Stimulated activated CD4-positive, alpha-beta T cell treated with anti-CD3 and anti-CD28 coated beads, Interleukin-15, amount 100 ng/mL, for 1 hour (primary cell): ENCODE measurements at regions not wholly inside any gene's neighbourhood (a gene's known extent, or its start where the extent isn't known, plus 50 kb on each side); places are given as distances from the start of the nearest gene placed in this dataset.
"Not testable (repeated sequence)": the region's sequence is repeated elsewhere in the genome, so short reads cannot be mapped to it uniquely, and the experiment has no call there.

Experiments
- DNase-seq, 2 donors: peaks; one replicate each; pipeline ENCODE4 v3.0.0-alpha.2; 2020; ENCODE audit warnings: low read depth in 1 of 2, low spot score in 1 of 2

DNA sequence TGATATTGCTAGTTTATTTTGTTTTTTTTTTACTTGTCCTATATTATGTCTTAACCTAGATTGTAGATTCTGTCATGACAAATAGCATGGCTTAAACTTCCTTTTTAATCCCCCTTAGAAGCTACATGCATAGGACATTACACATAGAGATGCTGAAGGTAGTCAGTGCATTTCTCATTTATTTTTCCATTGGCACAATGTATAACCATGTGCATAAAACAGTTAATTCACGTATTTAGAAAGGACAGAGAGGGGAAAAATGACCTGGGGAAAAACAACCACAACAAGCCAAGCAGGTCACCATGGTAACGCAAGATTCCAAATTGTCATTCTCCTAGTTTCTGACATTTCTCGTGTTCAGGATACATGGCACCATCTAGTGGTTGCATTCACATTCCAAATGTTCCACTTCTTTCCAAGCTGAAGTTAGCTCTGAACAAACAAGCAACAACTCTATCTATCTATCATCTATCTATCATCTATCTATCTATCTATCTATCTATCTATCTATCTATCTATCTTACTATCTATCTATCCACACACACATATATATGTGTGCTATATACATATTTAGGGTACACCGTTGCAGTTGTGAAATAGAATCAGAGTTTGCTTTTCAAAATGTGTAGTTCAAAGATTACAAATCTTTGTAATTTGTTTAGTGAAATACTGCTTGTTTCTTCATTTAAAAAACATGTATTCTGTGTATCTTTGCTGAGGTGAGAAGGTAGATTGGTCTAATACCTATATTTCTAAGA lies 487.2 kb upstream of the ST8SIA4 start:
- DNase-seq, result no peak

DNA sequence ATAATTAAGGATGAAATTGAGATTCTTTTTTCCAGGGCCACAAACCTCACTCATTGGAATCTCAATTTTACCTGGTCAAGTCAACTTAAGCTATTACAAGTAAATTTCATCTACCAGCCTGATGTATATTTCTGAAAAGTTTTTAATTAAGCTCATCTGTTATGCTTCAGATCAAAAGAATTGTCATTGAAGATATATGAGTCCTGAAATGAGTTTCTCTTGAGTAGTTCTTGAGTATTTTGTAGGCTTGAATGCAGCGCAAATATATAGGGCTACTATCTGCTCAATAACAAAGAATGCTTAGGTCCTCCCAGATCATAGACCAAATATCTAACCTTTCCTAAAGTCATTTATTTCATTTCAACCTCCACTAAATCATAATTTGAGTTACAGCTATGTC lies 482.2 kb upstream of the ST8SIA4 start:
- DNase-seq, result no peak

DNA sequence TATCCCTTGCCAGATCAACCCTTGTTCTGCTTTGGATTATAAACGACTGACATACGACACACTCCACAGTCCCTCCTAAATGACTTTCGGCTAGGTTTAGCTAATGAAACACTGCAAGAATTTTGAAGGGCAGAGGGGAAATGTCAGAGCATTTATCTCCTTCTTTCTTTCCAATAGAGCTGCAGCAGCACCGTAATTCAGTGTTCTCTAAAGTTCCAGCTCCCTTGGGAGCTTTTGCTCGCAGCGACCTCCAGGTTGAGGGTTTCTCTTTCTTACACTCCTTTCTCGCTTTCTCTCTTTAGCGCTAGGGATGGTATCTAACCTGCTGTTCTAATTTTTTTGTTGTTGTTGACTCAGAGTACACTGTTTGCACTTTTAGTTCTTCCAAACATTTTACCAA lies 467.1 kb upstream of the ST8SIA4 start:
- no peak for DNase-seq

- no peak for DNase-seq
Measured at GRCh38 chr5:101364469-101364868, 461.4 kb upstream of the ST8SIA4 start.

DNA sequence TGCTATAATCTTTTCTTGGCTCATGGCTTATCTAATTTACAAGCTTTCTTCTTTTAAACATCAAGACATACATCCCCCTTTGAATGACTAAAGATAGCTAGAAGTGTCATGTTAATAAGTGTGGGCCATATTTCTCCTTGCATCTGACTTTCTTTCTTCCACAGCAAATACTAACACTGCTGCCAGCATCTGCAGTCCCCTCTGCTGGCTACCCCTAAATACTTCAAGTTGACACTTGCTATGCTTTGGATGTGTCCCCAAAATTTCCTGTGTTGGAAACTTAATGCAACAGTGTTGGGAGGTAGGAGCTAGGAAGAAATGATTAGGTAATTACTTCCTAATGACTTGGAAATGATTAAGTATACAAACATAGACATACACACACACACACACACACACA lies 459.0 kb upstream of the ST8SIA4 start:
- no peak for DNase-seq

GRCh38 chr5:101346906-101347305 lies 443.8 kb upstream of the ST8SIA4 start:
- DNase-seq, result no peak

DNA sequence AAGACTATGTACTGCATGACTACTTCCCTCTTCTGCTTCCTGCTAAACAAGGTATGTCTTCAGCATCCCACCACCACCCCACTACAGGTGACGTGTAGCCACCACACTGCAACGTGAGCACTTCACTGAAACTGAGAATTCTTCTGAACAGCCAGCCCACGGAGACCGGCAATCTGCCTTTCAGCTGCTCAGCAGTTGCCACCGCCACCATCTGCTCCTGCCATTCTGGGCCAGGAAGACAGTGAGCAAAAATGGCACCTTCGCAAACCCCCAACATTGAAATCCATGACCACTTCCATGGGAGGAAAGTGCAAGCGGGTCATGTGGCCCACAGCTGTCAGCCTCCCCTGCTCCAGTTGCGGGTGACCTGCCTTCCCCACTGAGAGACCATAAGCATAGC lies 443.4 kb upstream of the ST8SIA4 start:
- DNase-seq, result no peak

DNA sequence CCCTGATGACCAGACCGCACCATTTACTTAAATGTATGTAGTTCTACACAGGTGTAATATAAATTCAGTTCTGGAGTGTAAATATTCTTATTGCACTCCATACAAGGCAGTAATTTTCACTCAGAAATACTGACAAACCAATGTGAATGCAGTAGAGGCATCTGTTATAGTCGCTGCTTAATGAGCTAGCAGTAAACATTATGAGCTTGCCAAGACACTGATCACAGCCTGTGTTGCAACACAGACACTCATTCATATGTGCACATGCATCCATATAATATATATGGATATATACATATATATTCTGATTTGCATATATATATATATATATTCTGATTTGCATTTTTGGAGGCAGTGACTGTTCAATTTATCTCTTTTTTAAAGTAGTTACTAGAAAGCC lies 435.1 kb upstream of the ST8SIA4 start:
- no peak for DNase-seq

DNA sequence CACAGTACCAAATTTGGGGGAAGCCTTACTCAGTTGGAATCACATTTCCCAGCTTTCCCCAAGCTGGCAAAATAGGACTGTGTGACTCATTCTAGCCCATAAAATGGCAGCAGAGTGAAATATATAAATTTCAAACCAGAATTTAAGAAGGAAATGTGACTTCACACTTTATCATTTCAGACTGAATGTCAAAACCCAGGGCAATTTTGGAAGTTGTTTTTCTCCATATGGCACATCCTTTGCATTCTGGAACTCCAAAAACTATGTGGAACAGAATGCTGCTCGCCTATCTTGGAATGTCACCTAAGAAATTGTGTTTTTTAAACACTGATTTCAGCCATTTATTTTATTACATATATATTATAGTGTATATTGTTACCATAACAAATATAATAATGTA lies 424.7 kb upstream of the ST8SIA4 start:
- no peak for DNase-seq

- DNase-seq, result no peak
Measured at GRCh38 chr5:101326766-101327165, 423.7 kb upstream of the ST8SIA4 start.

DNA sequence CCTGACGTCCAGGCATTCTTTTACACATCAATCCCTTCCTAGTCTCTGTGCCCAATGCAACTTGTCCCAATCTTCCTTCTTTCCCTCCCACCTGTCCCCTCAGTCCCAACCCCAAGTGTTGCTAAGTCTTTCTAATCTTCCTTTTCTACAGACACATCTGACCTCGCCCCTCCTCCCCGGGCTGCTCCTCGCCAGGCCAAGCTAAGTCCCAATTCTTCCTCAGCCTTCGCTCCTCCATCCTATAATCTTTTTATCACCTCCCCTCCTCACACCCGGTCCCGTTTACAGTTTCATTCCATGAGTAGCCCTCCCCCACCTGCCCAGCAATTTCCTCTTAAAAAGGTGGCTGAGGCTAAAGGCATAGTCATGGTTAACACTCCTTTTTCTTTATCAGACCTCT lies 413.3 kb upstream of the ST8SIA4 start:
- not testable (repeated sequence) for DNase-seq

DNA sequence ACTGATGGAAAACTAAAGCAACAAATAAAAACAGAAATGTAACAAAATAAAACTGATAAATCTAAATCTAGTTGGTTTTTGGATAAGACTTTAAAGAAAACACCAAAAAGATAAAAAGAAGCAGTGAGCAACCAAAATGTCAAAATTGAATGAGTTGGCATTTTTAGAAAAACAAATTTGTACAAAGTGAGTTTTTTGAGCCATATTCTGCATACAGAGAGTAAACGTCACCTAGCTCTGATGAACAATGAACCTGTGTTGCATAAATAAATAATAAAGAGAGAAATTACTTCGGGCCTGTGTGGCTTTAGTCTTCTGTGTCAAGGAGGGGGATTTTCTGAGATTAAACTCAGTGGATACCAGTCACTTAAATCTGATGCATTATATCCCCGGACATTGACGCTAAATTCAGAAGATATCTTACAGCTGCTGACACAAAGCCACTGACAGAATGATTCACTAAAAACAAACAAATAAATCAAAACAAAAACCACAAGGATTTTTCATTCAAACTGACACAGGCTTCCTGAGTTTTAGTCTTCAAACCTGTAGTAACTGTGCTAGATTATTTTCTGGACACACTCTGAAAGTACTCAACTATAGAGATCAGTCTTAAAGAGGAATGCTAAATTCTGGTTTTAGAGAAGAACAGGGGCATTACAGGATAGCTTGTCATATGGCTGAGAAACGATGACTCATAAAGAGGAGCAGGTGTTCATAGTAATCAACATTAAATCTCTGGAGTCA lies 403.5 kb upstream of the ST8SIA4 start:
- no peak for DNase-seq

DNA sequence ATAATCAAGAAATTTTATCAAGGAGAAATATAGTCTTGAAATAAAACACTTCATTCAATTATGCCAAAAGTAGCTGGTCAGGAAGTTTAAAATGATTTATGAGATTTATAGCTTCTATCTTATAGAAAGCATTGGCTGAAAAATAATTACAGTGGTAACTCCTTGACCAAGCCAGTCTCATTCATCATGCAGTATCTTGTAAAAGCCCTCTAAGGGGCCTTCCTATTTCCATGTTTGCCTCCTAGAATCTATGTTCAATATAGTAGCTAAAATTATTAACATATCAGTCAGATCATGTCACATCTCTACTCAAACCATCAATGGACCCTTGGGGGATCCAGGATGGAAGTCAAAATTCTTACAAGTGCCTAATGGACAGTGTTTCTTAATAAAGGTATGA lies 393.4 kb upstream of the ST8SIA4 start:
- DNase-seq, result no peak

GRCh38 chr5:101292199-101292598 lies 389.1 kb upstream of the ST8SIA4 start:
- no peak for DNase-seq

DNA sequence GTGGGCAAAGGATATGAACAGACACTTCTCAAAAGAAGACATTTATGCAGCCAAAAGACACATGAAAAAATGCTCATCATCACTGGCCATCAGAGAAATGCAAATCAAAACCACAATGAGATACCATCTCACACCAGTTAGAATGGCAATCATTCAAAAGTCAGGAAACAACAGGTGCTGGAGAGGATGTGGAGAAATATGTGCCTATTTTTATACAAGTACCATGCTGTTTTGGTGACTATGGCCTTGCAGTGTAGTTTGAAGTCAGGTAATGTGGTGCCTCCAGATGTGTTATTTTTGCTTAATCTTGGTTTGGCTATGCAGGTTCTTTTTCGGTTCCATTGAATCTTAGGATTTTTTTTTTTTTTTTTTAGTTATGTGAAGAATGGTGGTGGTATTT lies 387.7 kb upstream of the ST8SIA4 start:
- DNase-seq, result not testable (repeated sequence)

DNA sequence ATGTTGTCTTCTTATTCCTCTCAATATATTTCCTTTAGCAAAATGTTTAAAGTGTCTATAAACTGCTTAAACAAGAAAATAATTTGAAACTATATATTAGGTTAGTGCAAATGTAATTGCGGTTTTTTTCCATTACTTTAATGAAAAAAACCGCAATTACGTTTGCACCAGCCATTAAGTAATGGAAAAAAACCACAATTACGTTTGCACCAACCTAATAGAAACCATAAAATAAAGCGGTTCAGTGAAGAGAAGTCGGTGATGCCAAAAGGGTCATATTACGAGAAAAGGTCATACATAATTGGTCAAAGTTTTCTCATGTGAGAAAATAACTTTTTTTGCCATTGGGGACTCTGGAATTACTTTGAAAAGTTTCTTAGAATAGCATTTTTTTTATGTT lies 385.6 kb upstream of the ST8SIA4 start:
- no peak for DNase-seq

- no peak for DNase-seq
Measured at GRCh38 chr5:101284736-101285375, 381.8 kb upstream of the ST8SIA4 start.

DNA sequence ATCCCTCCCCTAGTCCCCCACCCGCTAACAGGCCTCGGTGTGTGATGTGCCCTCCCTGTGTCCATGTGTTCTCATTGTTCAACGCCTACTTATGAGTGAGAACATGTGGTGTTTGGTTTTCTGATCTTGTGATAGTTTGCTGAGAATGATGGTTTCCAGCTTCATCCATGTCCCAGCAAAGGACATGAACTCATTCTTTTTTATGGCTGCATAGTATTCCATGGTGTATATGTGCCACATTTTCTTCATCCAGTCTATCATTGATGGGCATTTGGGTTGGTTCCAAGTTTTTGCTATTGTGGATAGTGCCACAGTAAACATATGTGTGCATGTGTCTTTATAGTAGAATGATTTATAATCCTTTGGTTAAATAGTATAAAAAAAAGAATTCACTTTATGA lies 380.9 kb upstream of the ST8SIA4 start:
- DNase-seq, result not testable (repeated sequence)

- DNase-seq, result no peak
Measured at GRCh38 chr5:101278917-101279316, 375.8 kb upstream of the ST8SIA4 start.

DNA sequence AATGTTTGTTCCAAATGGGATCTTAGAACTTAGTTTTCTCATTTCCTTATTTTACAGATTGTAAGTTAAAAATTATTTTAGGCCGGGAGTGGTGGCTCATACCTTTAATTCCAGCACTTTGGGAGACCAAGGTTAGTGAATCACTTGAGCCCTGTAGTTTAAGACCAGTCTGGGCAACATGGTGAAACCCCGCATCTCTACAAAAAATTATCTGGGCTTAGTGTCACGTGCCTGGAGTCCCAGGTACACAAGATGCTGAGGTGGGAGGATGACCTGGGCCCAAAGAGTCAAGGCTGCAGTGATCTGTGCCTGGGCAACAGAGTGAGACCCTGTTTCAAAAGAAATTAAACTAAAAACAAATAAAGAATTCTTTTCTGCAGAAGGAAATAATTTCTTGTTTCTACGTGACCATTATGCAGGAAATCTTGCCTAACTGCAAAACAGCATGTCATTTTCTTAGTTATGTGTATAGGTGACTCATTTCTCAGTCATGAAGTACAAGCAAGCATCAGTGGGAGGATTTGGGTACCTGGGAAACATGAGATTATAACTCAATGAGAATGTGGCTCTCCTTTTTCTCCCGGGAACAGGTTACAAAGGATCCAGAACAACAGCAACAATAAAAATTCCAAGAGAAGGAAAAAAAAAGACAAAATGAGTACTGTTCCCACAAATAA lies 375.1 kb upstream of the ST8SIA4 start:
- no peak for DNase-seq

- no peak for DNase-seq
Measured at GRCh38 chr5:101271945-101272344, 368.9 kb upstream of the ST8SIA4 start.

DNA sequence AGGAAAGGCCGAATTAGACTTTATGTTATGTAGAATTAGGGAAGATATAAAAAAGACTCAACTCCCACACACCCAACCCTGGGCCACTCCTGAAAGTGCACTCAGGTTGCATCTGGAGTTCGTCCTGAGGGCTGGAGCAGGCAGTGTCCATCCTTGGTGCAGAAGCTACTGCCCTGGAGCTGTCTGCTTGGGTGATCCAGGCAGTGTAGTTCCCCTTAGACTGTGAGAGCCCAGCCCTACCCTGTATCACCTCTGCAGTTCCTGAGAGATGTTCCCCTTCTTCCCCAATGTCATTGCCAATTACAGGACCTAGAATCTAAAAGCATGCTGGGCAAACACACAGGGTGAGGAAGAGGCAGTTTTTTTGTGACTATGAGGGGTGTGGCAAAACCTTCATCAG lies 368.3 kb upstream of the ST8SIA4 start:
- DNase-seq, result no peak
